Right atrium auricular region (tissue), 2 donors: ENCODE measurements at regions not wholly inside any gene's neighbourhood (a gene's known extent, or its start where the extent isn't known, plus 50 kb on each side); places are given as distances from the start of the nearest gene placed in this dataset.

Experiments used
- DNase-seq: peaks from one replicate; pipeline ENCODE4 v3.0.0-alpha.2; 2019; ENCODE audit warnings: low spot score
- H3K27ac ChIP-seq, 2 donors: fragments of 200-600 bp; sonication (generic); 1 replicate in 1 of 2; 2 replicates in 1 of 2; pipeline ENCODE4 v1.5.1; 2016 to 2019
- H3K27me3 ChIP-seq, 2 donors: fragments of 200-600 bp; sonication (generic); one replicate each; pipeline versions ENCODE4 v1.5.1 to v1.6.0; 2017 to 2019
- H3K36me3 ChIP-seq: fragments of 200-600 bp; sonication (generic); one replicate; pipeline ENCODE4 v1.5.1; 2016
- H3K4me1 ChIP-seq, 2 donors: fragments of 200-600 bp; sonication (generic); one replicate each; pipeline versions ENCODE4 v1.5.1 to v1.6.0; 2017 to 2019
- H3K4me3 ChIP-seq, 2 donors: fragments of 200-600 bp; sonication (generic); 1 replicate in 1 of 2; 2 replicates in 1 of 2; pipeline ENCODE4 v1.5.1; 2017 to 2019; ENCODE audit warnings: mild to moderate bottlenecking in 1 of 2, moderate library complexity in 1 of 2
- H3K9me3 ChIP-seq, 2 donors: fragments of 200-600 bp; sonication (generic); one replicate each; pipeline ENCODE4 v1.5.1; 2019
- CTCF ChIP-seq, 2 donors: fragments of 200-600 bp; sonication (generic); IDR thresholded peaks; one replicate each; pipeline ENCODE4 v1.5.1; 2019; ENCODE audit warnings: antibody characterized with exemption in 2 of 2

- Histone ChIP-seq H3K9me3 (no peaks in the 10 kb centered on the region), H3K27me3 (no peaks in the 10 kb centered on the region), H3K27ac (no peak overlapping the region), H3K4me3 (no peak overlapping the region), H3K4me1 (no peaks in the 10 kb centered on the region), H3K36me3 (no peaks in the 10 kb centered on the region)
- no peak for TF ChIP-seq CTCF (IDR thresholded peaks at IDR 0.05)
- DNase-seq, result no peak
Measured at GRCh38 chr5:171682801-171683200, 102.8 kb upstream of the SMIM23 start.

- Histone ChIP-seq H3K36me3 (no peaks in the 10 kb centered on the region), H3K4me3 (no peak overlapping the region), H3K9me3 (no peaks in the 10 kb centered on the region), H3K27ac (no peak overlapping the region), H3K4me1 (no peaks in the 10 kb centered on the region), H3K27me3 (no peaks in the 10 kb centered on the region)
- no peak for TF ChIP-seq CTCF (IDR thresholded peaks at IDR 0.05)
- DNase-seq, result no peak
Measured at GRCh38 chr5:171684169-171684568, 101.4 kb upstream of the SMIM23 start.

- Histone ChIP-seq H3K27me3 (no peaks in the 10 kb centered on the region), H3K4me1 (no peaks in the 10 kb centered on the region), H3K27ac (no peak overlapping the region), H3K4me3 (no peak overlapping the region), H3K36me3 (no peaks in the 10 kb centered on the region), H3K9me3 (no peaks in the 10 kb centered on the region)
- no peak for TF ChIP-seq CTCF (IDR thresholded peaks at IDR 0.05)
- DNase-seq, result no peak
Measured at GRCh38 chr5:171688696-171689495, 96.7 kb upstream of the SMIM23 start.

GRCh38 chr5:171689853-171690417 lies 95.7 kb upstream of the SMIM23 start:
- TF ChIP-seq CTCF (IDR thresholded peaks at IDR 0.05), result no peak

GRCh38 chr5:171692107-171692506 lies 93.5 kb upstream of the SMIM23 start:
- Histone ChIP-seq H3K27ac (no peak overlapping the region), H3K9me3 (no peaks in the 10 kb centered on the region), H3K27me3 (no peaks in the 10 kb centered on the region), H3K4me3 (no peak overlapping the region), H3K36me3 (no peaks in the 10 kb centered on the region), H3K4me1 (no peaks in the 10 kb centered on the region)
- TF ChIP-seq CTCF (IDR thresholded peaks at IDR 0.05), result no peak
- no peak for DNase-seq

More at GRCh38 chr5:171689853-171690417, 95.7 kb upstream of the SMIM23 start:
- Histone ChIP-seq H3K4me1 (no peaks in the 10 kb centered on the region), H3K4me3 (no peak overlapping the region), H3K27me3 (no peaks in the 10 kb centered on the region), H3K27ac (no peak overlapping the region), H3K36me3 (no peaks in the 10 kb centered on the region), H3K9me3 (no peaks in the 10 kb centered on the region)
- no peak for DNase-seq
